ENCODE measurements at regions not wholly inside any gene's neighbourhood (a gene's known extent, or its start where the extent isn't known, plus 50 kb on each side); places are given as distances from the start of the nearest gene placed in this dataset.

DNA sequence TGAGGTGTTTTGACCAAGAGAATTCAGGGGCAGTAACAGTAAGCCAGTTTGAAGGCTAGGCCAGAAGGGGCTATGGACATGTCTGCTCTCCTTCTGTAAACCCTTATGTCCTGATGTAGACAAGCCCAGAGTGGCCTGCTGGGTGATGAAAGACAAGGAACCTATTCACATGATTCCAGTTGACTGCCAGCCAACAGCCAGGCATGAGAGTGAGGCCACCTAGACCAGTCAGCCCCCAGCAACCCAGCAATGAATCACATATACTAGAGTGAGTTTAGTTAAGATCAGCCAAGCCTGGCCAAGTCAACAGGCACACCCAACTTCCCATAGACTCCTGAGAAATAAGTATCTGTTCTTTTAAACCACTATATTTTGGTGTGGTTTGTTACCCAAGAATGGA, 1889.7 kb upstream of the CELF4 start:
- Histone ChIP-seq H3K9me2 (ENCODE audit: insufficient read depth) (no peaks in the 10 kb centered on the region), H3K27me3 (ENCODE audit: insufficient read depth) (no peaks in the 10 kb centered on the region), H3K4me1 (ENCODE audit: insufficient read depth) (no peaks in the 10 kb centered on the region), H4K20me1 (replicated peaks; ENCODE audit: insufficient read depth) (no peaks in the 10 kb centered on the region), H3F3A (replicated peaks; ENCODE audit: low read depth) (no peaks in the 10 kb centered on the region), H3K4me2 (no peak overlapping the region), H3K79me2 (replicated peaks; ENCODE audit: insufficient read depth) (no peaks in the 10 kb centered on the region), H3K4me3 (no peak overlapping the region), H2AFZ (no peak overlapping the region), H3K27ac (ENCODE audit: low read depth) (no peak overlapping the region), H3K36me3 (ENCODE audit: insufficient read depth) (no peaks in the 10 kb centered on the region)
- no peak for ATAC-seq
- no peaks in the 10 kb centered on the region for H3K27me3 Mint-ChIP-seq (ENCODE audit: insufficient read depth, low read depth, poor library complexity)
- H3K4me1 Mint-ChIP-seq, result no peaks in the 10 kb centered on the region
- TF ChIP-seq JUNB (IDR thresholded peaks at IDR 0.05; ENCODE audit: unreplicated experiment), result no peak
- no peak for TF ChIP-seq POLR2AphosphoS5 (IDR thresholded peaks at IDR 0.05; ENCODE audit: low read depth)
- TF ChIP-seq EZH2phosphoT487 (IDR thresholded peaks at IDR 0.05; ENCODE audit: unreplicated experiment), result no peak
- TF ChIP-seq, protein P1, sequence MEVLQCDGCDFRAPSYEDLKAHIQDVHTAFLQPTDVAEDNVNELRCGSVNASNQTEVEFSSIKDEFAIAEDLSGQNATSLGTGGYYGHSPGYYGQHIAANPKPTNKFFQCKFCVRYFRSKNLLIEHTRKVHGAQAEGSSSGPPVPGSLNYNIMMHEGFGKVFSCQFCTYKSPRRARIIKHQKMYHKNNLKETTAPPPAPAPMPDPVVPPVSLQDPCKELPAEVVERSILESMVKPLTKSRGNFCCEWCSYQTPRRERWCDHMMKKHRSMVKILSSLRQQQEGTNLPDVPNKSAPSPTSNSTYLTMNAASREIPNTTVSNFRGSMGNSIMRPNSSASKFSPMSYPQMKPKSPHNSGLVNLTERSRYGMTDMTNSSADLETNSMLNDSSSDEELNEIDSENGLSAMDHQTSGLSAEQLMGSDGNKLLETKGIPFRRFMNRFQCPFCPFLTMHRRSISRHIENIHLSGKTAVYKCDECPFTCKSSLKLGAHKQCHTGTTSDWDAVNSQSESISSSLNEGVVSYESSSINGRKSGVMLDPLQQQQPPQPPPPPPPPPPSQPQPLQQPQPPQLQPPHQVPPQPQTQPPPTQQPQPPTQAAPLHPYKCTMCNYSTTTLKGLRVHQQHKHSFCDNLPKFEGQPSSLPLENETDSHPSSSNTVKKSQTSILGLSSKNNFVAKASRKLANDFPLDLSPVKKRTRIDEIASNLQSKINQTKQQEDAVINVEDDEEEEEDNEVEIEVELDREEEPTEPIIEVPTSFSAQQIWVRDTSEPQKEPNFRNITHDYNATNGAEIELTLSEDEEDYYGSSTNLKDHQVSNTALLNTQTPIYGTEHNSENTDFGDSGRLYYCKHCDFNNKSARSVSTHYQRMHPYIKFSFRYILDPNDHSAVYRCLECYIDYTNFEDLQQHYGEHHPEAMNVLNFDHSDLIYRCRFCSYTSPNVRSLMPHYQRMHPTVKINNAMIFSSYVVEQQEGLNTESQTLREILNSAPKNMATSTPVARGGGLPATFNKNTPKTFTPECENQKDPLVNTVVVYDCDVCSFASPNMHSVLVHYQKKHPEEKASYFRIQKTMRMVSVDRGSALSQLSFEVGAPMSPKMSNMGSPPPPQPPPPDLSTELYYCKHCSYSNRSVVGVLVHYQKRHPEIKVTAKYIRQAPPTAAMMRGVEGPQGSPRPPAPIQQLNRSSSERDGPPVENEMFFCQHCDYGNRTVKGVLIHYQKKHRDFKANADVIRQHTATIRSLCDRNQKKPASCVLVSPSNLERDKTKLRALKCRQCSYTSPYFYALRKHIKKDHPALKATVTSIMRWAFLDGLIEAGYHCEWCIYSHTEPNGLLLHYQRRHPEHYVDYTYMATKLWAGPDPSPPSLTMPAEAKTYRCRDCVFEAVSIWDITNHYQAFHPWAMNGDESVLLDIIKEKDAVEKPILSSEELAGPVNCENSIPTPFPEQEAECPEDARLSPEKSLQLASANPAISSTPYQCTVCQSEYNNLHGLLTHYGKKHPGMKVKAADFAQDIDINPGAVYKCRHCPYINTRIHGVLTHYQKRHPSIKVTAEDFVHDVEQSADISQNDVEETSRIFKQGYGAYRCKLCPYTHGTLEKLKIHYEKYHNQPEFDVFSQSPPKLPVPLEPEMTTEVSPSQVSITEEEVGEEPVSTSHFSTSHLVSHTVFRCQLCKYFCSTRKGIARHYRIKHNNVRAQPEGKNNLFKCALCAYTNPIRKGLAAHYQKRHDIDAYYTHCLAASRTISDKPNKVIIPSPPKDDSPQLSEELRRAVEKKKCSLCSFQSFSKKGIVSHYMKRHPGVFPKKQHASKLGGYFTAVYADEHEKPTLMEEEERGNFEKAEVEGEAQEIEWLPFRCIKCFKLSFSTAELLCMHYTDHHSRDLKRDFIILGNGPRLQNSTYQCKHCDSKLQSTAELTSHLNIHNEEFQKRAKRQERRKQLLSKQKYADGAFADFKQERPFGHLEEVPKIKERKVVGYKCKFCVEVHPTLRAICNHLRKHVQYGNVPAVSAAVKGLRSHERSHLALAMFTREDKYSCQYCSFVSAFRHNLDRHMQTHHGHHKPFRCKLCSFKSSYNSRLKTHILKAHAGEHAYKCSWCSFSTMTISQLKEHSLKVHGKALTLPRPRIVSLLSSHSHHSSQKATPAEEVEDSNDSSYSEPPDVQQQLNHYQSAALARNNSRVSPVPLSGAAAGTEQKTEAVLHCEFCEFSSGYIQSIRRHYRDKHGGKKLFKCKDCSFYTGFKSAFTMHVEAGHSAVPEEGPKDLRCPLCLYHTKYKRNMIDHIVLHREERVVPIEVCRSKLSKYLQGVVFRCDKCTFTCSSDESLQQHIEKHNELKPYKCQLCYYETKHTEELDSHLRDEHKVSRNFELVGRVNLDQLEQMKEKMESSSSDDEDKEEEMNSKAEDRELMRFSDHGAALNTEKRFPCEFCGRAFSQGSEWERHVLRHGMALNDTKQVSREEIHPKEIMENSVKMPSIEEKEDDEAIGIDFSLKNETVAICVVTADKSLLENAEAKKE (CRISPR knock-in tag; IDR thresholded peaks at IDR 0.05), result no peak
- no peak for TF ChIP-seq REST (IDR thresholded peaks at IDR 0.05; ENCODE audit: unreplicated experiment)
- TF ChIP-seq, protein P2, sequence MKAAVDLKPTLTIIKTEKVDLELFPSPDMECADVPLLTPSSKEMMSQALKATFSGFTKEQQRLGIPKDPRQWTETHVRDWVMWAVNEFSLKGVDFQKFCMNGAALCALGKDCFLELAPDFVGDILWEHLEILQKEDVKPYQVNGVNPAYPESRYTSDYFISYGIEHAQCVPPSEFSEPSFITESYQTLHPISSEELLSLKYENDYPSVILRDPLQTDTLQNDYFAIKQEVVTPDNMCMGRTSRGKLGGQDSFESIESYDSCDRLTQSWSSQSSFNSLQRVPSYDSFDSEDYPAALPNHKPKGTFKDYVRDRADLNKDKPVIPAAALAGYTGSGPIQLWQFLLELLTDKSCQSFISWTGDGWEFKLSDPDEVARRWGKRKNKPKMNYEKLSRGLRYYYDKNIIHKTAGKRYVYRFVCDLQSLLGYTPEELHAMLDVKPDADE (IDR thresholded peaks at IDR 0.05), result no peak
- no peak for TF ChIP-seq STAT1 (IDR thresholded peaks at IDR 0.05; ENCODE audit: unreplicated experiment)
- TF ChIP-seq NANOG (IDR thresholded peaks at IDR 0.05; ENCODE audit: borderline replicate concordance), result no peak
- no peak for TF ChIP-seq ZNF331 (CRISPR knock-in tag; IDR thresholded peaks at IDR 0.05; ENCODE audit: low read depth)
- TF ChIP-seq, protein P3, sequence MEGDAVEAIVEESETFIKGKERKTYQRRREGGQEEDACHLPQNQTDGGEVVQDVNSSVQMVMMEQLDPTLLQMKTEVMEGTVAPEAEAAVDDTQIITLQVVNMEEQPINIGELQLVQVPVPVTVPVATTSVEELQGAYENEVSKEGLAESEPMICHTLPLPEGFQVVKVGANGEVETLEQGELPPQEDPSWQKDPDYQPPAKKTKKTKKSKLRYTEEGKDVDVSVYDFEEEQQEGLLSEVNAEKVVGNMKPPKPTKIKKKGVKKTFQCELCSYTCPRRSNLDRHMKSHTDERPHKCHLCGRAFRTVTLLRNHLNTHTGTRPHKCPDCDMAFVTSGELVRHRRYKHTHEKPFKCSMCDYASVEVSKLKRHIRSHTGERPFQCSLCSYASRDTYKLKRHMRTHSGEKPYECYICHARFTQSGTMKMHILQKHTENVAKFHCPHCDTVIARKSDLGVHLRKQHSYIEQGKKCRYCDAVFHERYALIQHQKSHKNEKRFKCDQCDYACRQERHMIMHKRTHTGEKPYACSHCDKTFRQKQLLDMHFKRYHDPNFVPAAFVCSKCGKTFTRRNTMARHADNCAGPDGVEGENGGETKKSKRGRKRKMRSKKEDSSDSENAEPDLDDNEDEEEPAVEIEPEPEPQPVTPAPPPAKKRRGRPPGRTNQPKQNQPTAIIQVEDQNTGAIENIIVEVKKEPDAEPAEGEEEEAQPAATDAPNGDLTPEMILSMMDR (conservative IDR thresholded peaks at IDR 0.05; ENCODE audit: low read depth in 2 of 2), result no peak
- no peak for TF ChIP-seq ZNF114 (CRISPR knock-in tag; IDR thresholded peaks at IDR 0.05)
- TF ChIP-seq EZH2 (IDR thresholded peaks at IDR 0.05; ENCODE audit: low read depth, unreplicated experiment), result no peak
- no peak for TF ChIP-seq CREB1 (CRISPR knock-in tag; IDR thresholded peaks at IDR 0.05; ENCODE audit: low read depth)
- no peak for DNase-seq (ENCODE audit: low spot score)
- H3K27ac Mint-ChIP-seq, result 0 out of 2 replicates have a peak overlapping the region, but pooled peaks have one; percentile 34
- H3K4me3 Mint-ChIP-seq, result no peak overlapping the region
- no peaks in the 10 kb centered on the region; the same call in 2 of the 3 replicates for H3K9me3 Mint-ChIP-seq
- H3K36me3 Mint-ChIP-seq (ENCODE audit: low read depth), result no peaks in the 10 kb centered on the region

Data from GM23338 (cell line).